ENCODE measurements at regions not wholly inside any gene's neighbourhood (a gene's known extent, or its start where the extent isn't known, plus 50 kb on each side); places are given as distances from the start of the nearest gene placed in this dataset.

- no peak overlapping the region for H3K27ac ChIP-seq (ENCODE audit: low read length)
- no peaks in the 10 kb centered on the region for H3K9me2 ChIP-seq (replicated peaks; ENCODE audit: low read length)
- H3K79me2 ChIP-seq (ENCODE audit: low read length) = no peaks in the 10 kb centered on the region
- H3K4me2 ChIP-seq (ENCODE audit: low read length) = no peak overlapping the region
- intact Hi-C loops (cut with micrococcal nuclease) = no loop called here
- no peaks in the 10 kb centered on the region for H3K9me3 ChIP-seq (ENCODE audit: low read length)
- H3K36me3 ChIP-seq (ENCODE audit: low read depth, low read length) = no peaks in the 10 kb centered on the region
- TF ChIP-seq EZH2phosphoT487 (IDR thresholded peaks at IDR 0.05; ENCODE audit: borderline replicate concordance, low read length) (no peak), CTCF (conservative IDR thresholded peaks at IDR 0.05; ENCODE audit: low read depth, low read length) (no peak), EZH2 (IDR thresholded peaks at IDR 0.05; ENCODE audit: low read length, unreplicated experiment) (no peak)
- H3K4me1 ChIP-seq (ENCODE audit: insufficient read depth, low read length) = no peaks in the 10 kb centered on the region
- H4K20me1 ChIP-seq (ENCODE audit: low read length) = no peaks in the 10 kb centered on the region
- ATAC-seq (no peak), DNase-seq (no peak)
- no peak overlapping the region for H3K4me3 ChIP-seq (ENCODE audit: low read length)
- no peaks in the 10 kb centered on the region for H3K27me3 ChIP-seq (ENCODE audit: low read length)
- no TSS peak for BruUV-seq (replicated peaks)
- no peak overlapping the region for H2AFZ ChIP-seq (ENCODE audit: low read length)
- H3F3A ChIP-seq (ENCODE audit: low read length, unreplicated experiment) = no peaks in the 10 kb centered on the region
- H3K9ac ChIP-seq (ENCODE audit: low read length) = no peak overlapping the region
- ChIA-PET POLR2A (ENCODE audit: unreplicated experiment) (no interaction called here), CTCF (no interaction called here)
Observed at GRCh38 chr13:83136660-83137059, 745.6 kb downstream of the SLITRK1 start.

- ChIA-PET POLR2A (ENCODE audit: unreplicated experiment) (no interaction called here), CTCF (no interaction called here)
- Histone ChIP-seq H3K79me2 (ENCODE audit: low read length) (no peaks in the 10 kb centered on the region), H3K9me3 (ENCODE audit: low read length) (no peaks in the 10 kb centered on the region), H2AFZ (ENCODE audit: low read length) (no peak overlapping the region), H3K4me2 (ENCODE audit: low read length) (no peak overlapping the region), H3K27me3 (ENCODE audit: low read length) (no peaks in the 10 kb centered on the region), H3K36me3 (ENCODE audit: low read depth, low read length) (no peaks in the 10 kb centered on the region), H4K20me1 (ENCODE audit: low read length) (no peaks in the 10 kb centered on the region), H3F3A (ENCODE audit: low read length, unreplicated experiment) (no peaks in the 10 kb centered on the region), H3K9me2 (replicated peaks; ENCODE audit: low read length) (no peaks in the 10 kb centered on the region), H3K9ac (ENCODE audit: low read length) (no peak overlapping the region), H3K4me1 (ENCODE audit: insufficient read depth, low read length) (no peaks in the 10 kb centered on the region), H3K27ac (ENCODE audit: low read length) (no peak overlapping the region), H3K4me3 (ENCODE audit: low read length) (no peak overlapping the region)
- intact Hi-C loops (cut with micrococcal nuclease) = no loop called here
- DNase-seq (no peak), ATAC-seq (no peak)
- BruUV-seq (replicated peaks) = no TSS peak
- TF ChIP-seq EZH2phosphoT487 (IDR thresholded peaks at IDR 0.05; ENCODE audit: borderline replicate concordance, low read length) = no peak
- no peak for TF ChIP-seq CTCF (conservative IDR thresholded peaks at IDR 0.05; ENCODE audit: low read depth, low read length)
- TF ChIP-seq EZH2 (IDR thresholded peaks at IDR 0.05; ENCODE audit: low read length, unreplicated experiment) = no peak
Observed at GRCh38 chr13:83125791-83126190, 756.5 kb downstream of the SLITRK1 start.

- H3K4me3 ChIP-seq (ENCODE audit: low read length) = no peak overlapping the region
- no peak overlapping the region for H3K9ac ChIP-seq (ENCODE audit: low read length)
- H4K20me1 ChIP-seq (ENCODE audit: low read length) = no peaks in the 10 kb centered on the region
- no peaks in the 10 kb centered on the region for H3K4me1 ChIP-seq (ENCODE audit: insufficient read depth, low read length)
- no peak overlapping the region for H3K4me2 ChIP-seq (ENCODE audit: low read length)
- no peaks in the 10 kb centered on the region for H3K79me2 ChIP-seq (ENCODE audit: low read length)
- no peak for TF ChIP-seq EZH2 (IDR thresholded peaks at IDR 0.05; ENCODE audit: low read length, unreplicated experiment)
- no peak for TF ChIP-seq EZH2phosphoT487 (IDR thresholded peaks at IDR 0.05; ENCODE audit: borderline replicate concordance, low read length)
- no peak for TF ChIP-seq CTCF (conservative IDR thresholded peaks at IDR 0.05; ENCODE audit: low read depth, low read length)
- no peak overlapping the region for H3K27ac ChIP-seq (ENCODE audit: low read length)
- no peaks in the 10 kb centered on the region for H3K9me3 ChIP-seq (ENCODE audit: low read length)
- intact Hi-C loops (cut with micrococcal nuclease) = no loop called here
- no TSS peak for BruUV-seq (replicated peaks)
- ATAC-seq (no peak), DNase-seq (no peak)
- ChIA-PET POLR2A (ENCODE audit: unreplicated experiment) (no interaction called here), CTCF (no interaction called here)
- H2AFZ ChIP-seq (ENCODE audit: low read length) = no peak overlapping the region
- no peaks in the 10 kb centered on the region for H3K36me3 ChIP-seq (ENCODE audit: low read depth, low read length)
- H3K9me2 ChIP-seq (replicated peaks; ENCODE audit: low read length) = no peaks in the 10 kb centered on the region
- no peaks in the 10 kb centered on the region for H3F3A ChIP-seq (ENCODE audit: low read length, unreplicated experiment)
- no peaks in the 10 kb centered on the region for H3K27me3 ChIP-seq (ENCODE audit: low read length)
Observed at GRCh38 chr13:83121896-83122295, 760.4 kb downstream of the SLITRK1 start.
